ENCODE measurements at regions not wholly inside any gene's neighbourhood (a gene's known extent, or its start where the extent isn't known, plus 50 kb on each side); places are given as distances from the start of the nearest gene placed in this dataset.

GRCh38 chr4:174156239-174156826, 127.1 kb downstream of the FBXO8 start:
- Histone ChIP-seq H3K4me3 (replicated peaks; ENCODE audit: insufficient read depth, low read length) (no peak overlapping the region), H3K27ac (replicated peaks) (no peak overlapping the region), H3K27me3 (ENCODE audit: insufficient read depth, poor library complexity, severe bottlenecking) (no peaks in the 10 kb centered on the region)
- DNase-seq (ENCODE audit: low read depth in 1 of 2, low spot score in 1 of 2): peak in 1 of 2 experiments; percentile 4
- no peak for TF ChIP-seq GABPA (IDR thresholded peaks at IDR 0.05; ENCODE audit: low read depth)
- peak; percentile 35 for TF ChIP-seq CTCF (IDR thresholded peaks at IDR 0.05; ENCODE audit: insufficient read depth, low read length)
- TF ChIP-seq REST (IDR thresholded peaks at IDR 0.05; ENCODE audit: insufficient replicate concordance, low read depth): no peak
- no peak for TF ChIP-seq POLR2AphosphoS5 (IDR thresholded peaks at IDR 0.05; ENCODE audit: low read depth)

GRCh38 chr4:174154215-174154854, 129.1 kb downstream of the FBXO8 start:
- TF ChIP-seq SPI1 (IDR thresholded peaks at IDR 0.05; ENCODE audit: borderline replicate concordance, low read depth): no peak
- no peak for TF ChIP-seq CTCF (IDR thresholded peaks at IDR 0.05; ENCODE audit: insufficient read depth, low read length)
- TF ChIP-seq REST (IDR thresholded peaks at IDR 0.05; ENCODE audit: insufficient replicate concordance, low read depth): no peak
- TF ChIP-seq GABPA (IDR thresholded peaks at IDR 0.05; ENCODE audit: low read depth): no peak
- no peak for TF ChIP-seq POLR2AphosphoS5 (IDR thresholded peaks at IDR 0.05; ENCODE audit: low read depth)
- peaks cover 2% of the 10 kb centered on the region for H3K27me3 ChIP-seq (ENCODE audit: insufficient read depth, poor library complexity, severe bottlenecking)
- DNase-seq (ENCODE audit: low read depth in 1 of 2, low spot score in 1 of 2): no peak
- no peak overlapping the region for H3K27ac ChIP-seq (replicated peaks)
- H3K4me3 ChIP-seq (replicated peaks; ENCODE audit: insufficient read depth, low read length): no peak overlapping the region

GRCh38 chr4:174152717-174153466, 130.6 kb downstream of the FBXO8 start:
- no peak overlapping the region for H3K4me3 ChIP-seq (replicated peaks; ENCODE audit: insufficient read depth, low read length)
- TF ChIP-seq POLR2AphosphoS5 (IDR thresholded peaks at IDR 0.05; ENCODE audit: low read depth) (no peak), SPI1 (IDR thresholded peaks at IDR 0.05; ENCODE audit: borderline replicate concordance, low read depth) (no peak), REST (IDR thresholded peaks at IDR 0.05; ENCODE audit: insufficient replicate concordance, low read depth) (no peak), GABPA (IDR thresholded peaks at IDR 0.05; ENCODE audit: low read depth) (no peak), CTCF (IDR thresholded peaks at IDR 0.05; ENCODE audit: insufficient read depth, low read length) (no peak)
- no peak for DNase-seq (ENCODE audit: low read depth in 1 of 2, low spot score in 1 of 2)
- no peak overlapping the region for H3K27ac ChIP-seq (replicated peaks)
- H3K27me3 ChIP-seq (ENCODE audit: insufficient read depth, poor library complexity, severe bottlenecking): peaks cover 2% of the 10 kb centered on the region

Data from HL-60 (cell line).